ENCODE measurements at regions not wholly inside any gene's neighbourhood (a gene's known extent, or its start where the extent isn't known, plus 50 kb on each side); places are given as distances from the start of the nearest gene placed in this dataset.

GRCh38 chr5:173741729-173742431 is 125.4 kb upstream of the BOD1 start:
- Histone ChIP-seq H3K27ac (ENCODE audit: low read length) (no peak overlapping the region), H3K4me3 (ENCODE audit: low read length) (no peak overlapping the region), H3K36me3 (ENCODE audit: control insufficient read depth, insufficient read depth, low read length) (no peaks in the 10 kb centered on the region), H3K9me3 (ENCODE audit: control insufficient read depth, insufficient read depth, low read length) (no peaks in the 10 kb centered on the region), H3K4me1 (ENCODE audit: control insufficient read depth, insufficient read depth, low read length) (peaks cover 5% of the 10 kb centered on the region), H3K27me3 (ENCODE audit: control insufficient read depth, insufficient read depth, low read length) (no peaks in the 10 kb centered on the region)
- DNase-seq (ENCODE audit: low read depth, low spot score) = no peak
- no CpG with 5 or more reads among the region's 5 CpGs for WGBS (ENCODE audit: insufficient coverage, insufficient read length)

DNA sequence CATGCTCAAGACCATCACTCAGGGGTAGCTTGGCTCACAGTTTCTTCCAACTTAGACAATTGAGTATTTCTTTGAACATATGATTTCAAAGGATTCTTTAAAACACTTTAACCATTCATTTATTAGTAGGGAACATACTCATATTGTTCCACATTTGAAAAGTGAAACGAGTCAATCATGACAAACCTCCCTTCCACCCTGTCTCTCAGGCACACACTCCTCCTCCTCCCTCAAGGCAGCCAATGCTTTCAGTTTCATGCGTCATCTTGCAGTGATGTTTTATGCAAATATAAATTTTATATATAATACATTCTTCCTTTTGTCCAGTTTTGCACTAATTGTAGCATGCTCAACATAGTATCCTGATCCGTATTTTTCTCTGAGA is 126.0 kb upstream of the BOD1 start:
- Histone ChIP-seq H3K36me3 (ENCODE audit: control insufficient read depth, insufficient read depth, low read length) (no peaks in the 10 kb centered on the region), H3K9me3 (ENCODE audit: control insufficient read depth, insufficient read depth, low read length) (no peaks in the 10 kb centered on the region), H3K4me3 (ENCODE audit: low read length) (no peak overlapping the region), H3K4me1 (ENCODE audit: control insufficient read depth, insufficient read depth, low read length) (peaks cover 5% of the 10 kb centered on the region; the same call in 1 of the 2 replicates), H3K27me3 (ENCODE audit: control insufficient read depth, insufficient read depth, low read length) (no peaks in the 10 kb centered on the region), H3K27ac (ENCODE audit: low read length) (no peak overlapping the region)
- no peak for DNase-seq (ENCODE audit: low read depth, low spot score)
- no CpG with 5 or more reads among the region's 3 CpGs for WGBS (ENCODE audit: insufficient coverage, insufficient read length)

DNA sequence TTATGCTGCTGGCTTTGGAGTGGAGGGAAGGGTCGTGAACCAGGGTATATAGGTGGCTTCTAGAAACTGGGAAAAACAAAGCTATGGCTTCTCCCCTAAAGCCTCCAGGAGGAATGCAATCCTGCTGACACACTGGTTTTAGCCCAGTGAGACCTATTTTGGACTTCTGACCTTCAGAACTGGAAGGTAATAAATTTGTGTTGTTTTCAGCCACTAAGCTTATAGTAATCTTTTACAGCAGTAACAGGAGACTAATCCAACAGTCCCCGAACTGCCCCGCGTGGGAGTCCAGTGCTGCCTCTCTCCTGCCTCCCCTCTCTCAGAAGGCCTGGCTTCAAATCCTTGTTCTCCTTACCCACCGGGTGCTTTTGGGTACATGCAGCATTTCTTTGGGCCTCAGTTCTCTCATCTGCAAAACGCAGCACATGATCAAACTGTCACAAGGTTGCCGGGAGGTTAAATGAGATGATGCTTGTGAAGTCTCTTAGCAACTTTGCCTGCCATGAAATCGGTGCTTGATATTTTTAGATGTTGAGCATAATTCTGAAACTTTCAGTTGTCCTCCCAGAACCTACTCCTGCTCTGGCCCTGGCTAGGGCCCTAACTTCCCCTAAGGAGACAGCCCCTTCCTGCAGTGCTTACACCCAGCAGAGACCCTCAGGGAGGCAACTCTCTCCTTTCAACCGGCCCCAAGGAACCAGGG is 127.3 kb upstream of the BOD1 start:
- DNase-seq (ENCODE audit: low read depth, low spot score) = no peak
- WGBS (ENCODE audit: insufficient coverage, insufficient read length) = no CpG with 5 or more reads among the region's 9 CpGs
- no peak overlapping the region for H3K27ac ChIP-seq (ENCODE audit: low read length)
- no peaks in the 10 kb centered on the region for H3K27me3 ChIP-seq (ENCODE audit: control insufficient read depth, insufficient read depth, low read length)
- peaks cover 6% of the 10 kb centered on the region; the same call in 1 of the 2 replicates for H3K4me1 ChIP-seq (ENCODE audit: control insufficient read depth, insufficient read depth, low read length)
- no peaks in the 10 kb centered on the region for H3K9me3 ChIP-seq (ENCODE audit: control insufficient read depth, insufficient read depth, low read length)
- H3K4me3 ChIP-seq (ENCODE audit: low read length) = no peak overlapping the region
- H3K36me3 ChIP-seq (ENCODE audit: control insufficient read depth, insufficient read depth, low read length) = no peaks in the 10 kb centered on the region

DNA sequence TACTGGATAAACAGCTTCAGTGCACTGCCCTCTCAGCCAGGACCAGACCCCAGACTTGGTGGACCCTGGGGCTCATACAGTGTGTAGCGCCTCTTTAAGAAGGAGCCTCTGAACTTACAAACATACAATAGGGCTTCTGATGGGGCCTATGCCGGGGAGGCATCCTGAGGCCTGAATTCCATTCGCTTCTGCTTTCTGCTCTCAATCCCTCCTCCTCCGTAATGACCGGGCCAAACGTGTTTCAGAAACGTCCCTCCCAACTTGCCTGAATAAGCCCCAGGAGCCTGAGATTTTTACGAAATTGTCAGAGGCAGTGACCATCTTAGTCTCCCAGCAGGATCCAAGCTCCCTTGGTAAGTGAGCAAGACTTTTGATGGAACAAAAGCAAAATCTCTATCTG is 128.1 kb upstream of the BOD1 start:
- Histone ChIP-seq H3K4me1 (ENCODE audit: control insufficient read depth, insufficient read depth, low read length) (peaks cover 6% of the 10 kb centered on the region; the same call in 1 of the 2 replicates), H3K27ac (ENCODE audit: low read length) (no peak overlapping the region), H3K4me3 (ENCODE audit: low read length) (no peak overlapping the region), H3K36me3 (ENCODE audit: control insufficient read depth, insufficient read depth, low read length) (no peaks in the 10 kb centered on the region), H3K27me3 (ENCODE audit: control insufficient read depth, insufficient read depth, low read length) (no peaks in the 10 kb centered on the region), H3K9me3 (ENCODE audit: control insufficient read depth, insufficient read depth, low read length) (no peaks in the 10 kb centered on the region)
- WGBS (ENCODE audit: insufficient coverage, insufficient read length) = no CpG with 5 or more reads among the region's 8 CpGs
- no peak for DNase-seq (ENCODE audit: low read depth, low spot score)

- H3K9me3 ChIP-seq (ENCODE audit: control insufficient read depth, insufficient read depth, low read length) = no peaks in the 10 kb centered on the region
- no peaks in the 10 kb centered on the region for H3K27me3 ChIP-seq (ENCODE audit: control insufficient read depth, insufficient read depth, low read length)
- H3K27ac ChIP-seq (ENCODE audit: low read length) = no peak overlapping the region
- DNase-seq (ENCODE audit: low read depth, low spot score) = no peak
- H3K4me3 ChIP-seq (ENCODE audit: low read length) = no peak overlapping the region
- no peaks in the 10 kb centered on the region for H3K36me3 ChIP-seq (ENCODE audit: control insufficient read depth, insufficient read depth, low read length)
- peaks cover 6% of the 10 kb centered on the region; the same call in 1 of the 2 replicates for H3K4me1 ChIP-seq (ENCODE audit: control insufficient read depth, insufficient read depth, low read length)
- WGBS (ENCODE audit: insufficient coverage, insufficient read length) = no CpG with 5 or more reads among the region's 4 CpGs
Measured at GRCh38 chr5:173745123-173745522, 128.7 kb upstream of the BOD1 start.

- H3K4me3 ChIP-seq (ENCODE audit: low read length) = no peak overlapping the region
Measured at GRCh38 chr5:173745557-173745956, 129.1 kb upstream of the BOD1 start.

GRCh38 chr5:173746047-173746646 is 129.7 kb upstream of the BOD1 start:
- Histone ChIP-seq H3K36me3 (ENCODE audit: control insufficient read depth, insufficient read depth, low read length) (no peaks in the 10 kb centered on the region), H3K4me1 (ENCODE audit: control insufficient read depth, insufficient read depth, low read length) (peaks cover 6% of the 10 kb centered on the region; the same call in 1 of the 2 replicates), H3K9me3 (ENCODE audit: control insufficient read depth, insufficient read depth, low read length) (no peaks in the 10 kb centered on the region), H3K27ac (ENCODE audit: low read length) (no peak overlapping the region), H3K4me3 (ENCODE audit: low read length) (no peak overlapping the region), H3K27me3 (ENCODE audit: control insufficient read depth, insufficient read depth, low read length) (no peaks in the 10 kb centered on the region)
- no peak for DNase-seq (ENCODE audit: low read depth, low spot score)
- WGBS (ENCODE audit: insufficient coverage, insufficient read length) = no CpG with 5 or more reads among the region's 6 CpGs

More at GRCh38 chr5:173745557-173745956, 129.1 kb upstream of the BOD1 start:
- H3K27ac ChIP-seq (ENCODE audit: low read length) = no peak overlapping the region
- no peaks in the 10 kb centered on the region for H3K27me3 ChIP-seq (ENCODE audit: control insufficient read depth, insufficient read depth, low read length)
- WGBS (ENCODE audit: insufficient coverage, insufficient read length) = no CpG with 5 or more reads among the region's 7 CpGs
- DNase-seq (ENCODE audit: low read depth, low spot score) = no peak
- no peaks in the 10 kb centered on the region for H3K9me3 ChIP-seq (ENCODE audit: control insufficient read depth, insufficient read depth, low read length)
- H3K36me3 ChIP-seq (ENCODE audit: control insufficient read depth, insufficient read depth, low read length) = no peaks in the 10 kb centered on the region
- H3K4me1 ChIP-seq (ENCODE audit: control insufficient read depth, insufficient read depth, low read length) = peaks cover 6% of the 10 kb centered on the region; the same call in 1 of the 2 replicates

DNA sequence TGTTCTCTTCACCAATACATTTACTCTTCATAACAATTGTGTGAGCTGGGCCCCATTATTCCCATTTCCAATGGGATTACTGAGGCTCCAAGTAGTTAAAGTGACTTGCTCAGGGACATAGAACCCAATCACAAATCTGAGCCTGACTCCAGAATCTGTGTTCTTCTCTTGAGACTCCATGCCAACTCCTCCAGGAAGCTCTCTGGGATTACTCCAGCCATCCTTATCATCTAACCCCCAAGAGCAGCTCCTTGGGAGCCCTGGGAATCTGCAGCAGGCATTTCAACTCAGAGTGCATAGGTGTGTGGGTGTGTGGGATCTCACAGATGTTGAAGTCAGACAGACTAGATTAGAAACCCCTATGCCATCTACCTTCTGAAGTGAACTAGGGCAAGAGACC is 131.4 kb upstream of the BOD1 start:
- H3K27me3 ChIP-seq (ENCODE audit: control insufficient read depth, insufficient read depth, low read length) = no peaks in the 10 kb centered on the region
- H3K36me3 ChIP-seq (ENCODE audit: control insufficient read depth, insufficient read depth, low read length) = no peaks in the 10 kb centered on the region
- H3K4me1 ChIP-seq (ENCODE audit: control insufficient read depth, insufficient read depth, low read length) = peaks cover 6% of the 10 kb centered on the region; the same call in 1 of the 2 replicates
- H3K4me3 ChIP-seq (ENCODE audit: low read length) = no peak overlapping the region
- no peak for DNase-seq (ENCODE audit: low read depth, low spot score)
- no peak overlapping the region for H3K27ac ChIP-seq (ENCODE audit: low read length)
- no peaks in the 10 kb centered on the region for H3K9me3 ChIP-seq (ENCODE audit: control insufficient read depth, insufficient read depth, low read length)

DNA sequence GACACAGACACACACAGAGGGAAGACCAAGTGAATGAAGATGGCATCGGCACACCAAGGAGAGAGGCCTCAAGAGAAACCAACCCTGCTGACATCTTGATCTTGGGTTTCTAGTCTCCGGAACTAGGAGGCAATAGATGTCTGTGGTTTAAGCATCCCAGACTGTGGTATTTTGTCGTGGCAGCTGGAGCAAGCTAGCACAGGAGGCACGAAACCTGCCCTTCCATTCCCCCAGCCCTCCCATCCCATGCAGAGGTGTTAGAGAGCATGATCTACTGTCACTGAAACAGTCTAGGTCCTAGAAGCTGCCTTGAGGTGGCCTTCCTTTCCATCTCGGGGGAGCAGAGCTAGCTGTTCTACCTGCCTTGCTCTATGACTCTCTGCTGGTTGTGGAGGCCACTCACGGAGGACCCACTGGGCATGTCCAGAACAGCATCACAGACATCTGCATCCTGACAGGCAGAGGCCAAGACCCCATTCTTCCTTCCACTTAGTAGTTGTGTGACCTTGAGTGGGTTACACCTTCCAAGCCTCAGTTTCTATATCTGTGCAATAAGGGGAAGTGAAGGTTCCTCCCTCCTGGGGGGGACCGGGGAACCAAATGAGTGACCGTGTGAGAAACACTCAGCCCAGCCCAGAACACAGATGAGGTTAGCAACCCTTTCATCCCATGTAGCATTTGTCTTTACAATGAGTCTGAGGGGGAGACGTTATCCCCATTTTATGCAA is 134.3 kb upstream of the BOD1 start:
- no CpG with 5 or more reads among the region's 9 CpGs for WGBS (ENCODE audit: insufficient coverage, insufficient read length)
- Histone ChIP-seq H3K36me3 (ENCODE audit: control insufficient read depth, insufficient read depth, low read length) (no peaks in the 10 kb centered on the region), H3K27me3 (ENCODE audit: control insufficient read depth, insufficient read depth, low read length) (no peaks in the 10 kb centered on the region), H3K27ac (ENCODE audit: low read length) (no peak overlapping the region), H3K4me1 (ENCODE audit: control insufficient read depth, insufficient read depth, low read length) (peaks cover 5% of the 10 kb centered on the region; the same call in 1 of the 2 replicates), H3K9me3 (ENCODE audit: control insufficient read depth, insufficient read depth, low read length) (no peaks in the 10 kb centered on the region), H3K4me3 (ENCODE audit: low read length) (no peak overlapping the region)
- DNase-seq (ENCODE audit: low read depth, low spot score) = no peak

DNA sequence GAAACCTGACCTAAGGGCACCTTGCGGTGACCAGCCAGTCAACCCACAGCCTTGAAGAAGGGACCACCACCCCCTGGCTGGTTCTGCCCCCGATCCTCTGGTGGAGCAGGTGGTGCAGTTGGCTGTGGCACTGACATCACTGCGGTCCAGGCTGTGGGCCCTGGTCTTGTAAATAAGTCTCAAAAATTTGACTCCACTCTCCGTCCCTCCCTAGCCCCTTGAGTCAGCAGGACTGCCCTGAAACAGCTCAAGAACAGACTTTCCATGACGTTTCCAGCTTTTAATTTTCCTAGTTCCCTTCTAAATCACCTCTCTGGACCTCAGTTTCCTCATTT is 134.8 kb upstream of the BOD1 start:
- DNase-seq (ENCODE audit: low read depth, low spot score) = no peak
- Histone ChIP-seq H3K27me3 (ENCODE audit: control insufficient read depth, insufficient read depth, low read length) (no peaks in the 10 kb centered on the region), H3K36me3 (ENCODE audit: control insufficient read depth, insufficient read depth, low read length) (no peaks in the 10 kb centered on the region), H3K9me3 (ENCODE audit: control insufficient read depth, insufficient read depth, low read length) (no peaks in the 10 kb centered on the region), H3K4me3 (ENCODE audit: low read length) (no peak overlapping the region), H3K4me1 (ENCODE audit: control insufficient read depth, insufficient read depth, low read length) (peaks cover 5% of the 10 kb centered on the region; the same call in 1 of the 2 replicates), H3K27ac (ENCODE audit: low read length) (no peak overlapping the region)
- WGBS (ENCODE audit: insufficient coverage, insufficient read length) = no CpG with 5 or more reads among the region's 5 CpGs

Data from iPS DF 6.9 (cell line).